Keratinocyte (primary cell): ENCODE measurements at regions not wholly inside any gene's neighbourhood (a gene's known extent, or its start where the extent isn't known, plus 50 kb on each side); places are given as distances from the start of the nearest gene placed in this dataset.

Source experiments
- DNase-seq: peaks from one replicate; pipeline ENCODE4 v3.0.0-alpha.2; 2011; ENCODE audit warnings: low read depth, missing footprints, low spot score
- FAIRE-seq: peaks from 2 replicates; lab custom pipeline; 2011; peaks lifted over from hg19 to GRCh38; lab: Jason Lieb, UNC
- H2AFZ ChIP-seq: 2 replicates; pipeline ENCODE4 v1.6.0; 2012; ENCODE audit warnings: low read length, control low read depth, inconsistent platforms; ENCODE audit not compliant: control insufficient read depth
- H3K27ac ChIP-seq: 2 replicates; pipeline ENCODE4 v1.5.1; 2011; ENCODE audit warnings: low read length; ENCODE audit not compliant: control insufficient read depth, insufficient read depth
- H3K27me3 ChIP-seq: 3 replicates; pipeline ENCODE4 v1.6.0; 2011; ENCODE audit warnings: low read length; ENCODE audit not compliant: control insufficient read depth, insufficient read depth; ENCODE audit errors: extremely low read depth
- H3K36me3 ChIP-seq, 2 experiments: 2 replicates in 1 of 2; 3 replicates in 1 of 2; pipeline ENCODE4 v1.5.1; 2011; ENCODE audit warnings: low read length in 2 of 2, mild to moderate bottlenecking in 1 of 2; ENCODE audit not compliant: control insufficient read depth in 2 of 2, insufficient read depth in 2 of 2; ENCODE audit errors: extremely low read depth in 1 of 2
- H3K4me1 ChIP-seq: 3 replicates; pipeline ENCODE4 v1.5.1; 2011; ENCODE audit warnings: low read length; ENCODE audit not compliant: control insufficient read depth, insufficient read depth; ENCODE audit errors: extremely low read depth
- H3K4me2 ChIP-seq: 3 replicates; pipeline ENCODE4 v1.6.0; 2011; ENCODE audit warnings: low read depth, low read length; ENCODE audit not compliant: control insufficient read depth, insufficient read depth; ENCODE audit errors: extremely low read depth
- H3K4me3 ChIP-seq, 3 experiments: fragments of 200-600 bp in 1 of 3; sonication (generic) in 1 of 3; 2 replicates in 2 of 3; 3 replicates in 1 of 3; pipeline ENCODE4 v1.5.1; 2011 to 2016; ENCODE audit warnings: low read length in 3 of 3, mild to moderate bottlenecking in 3 of 3, control low read depth in 2 of 3, inconsistent platforms in 1 of 3, low read depth in 1 of 3, mixed read lengths in 1 of 3, mixed run types in 1 of 3, moderate library complexity in 1 of 3; ENCODE audit not compliant: control insufficient read depth in 2 of 3, insufficient read depth in 2 of 3; ENCODE audit errors: extremely low read depth in 1 of 3
- H3K79me2 ChIP-seq: 2 replicates; pipeline ENCODE4 v1.6.0; 2012; ENCODE audit warnings: low read length; ENCODE audit not compliant: control insufficient read depth, insufficient read depth
- H3K9ac ChIP-seq: 3 replicates; pipeline ENCODE4 v1.6.0; 2011; ENCODE audit warnings: low read length; ENCODE audit not compliant: control insufficient read depth, insufficient read depth; ENCODE audit errors: extremely low read depth
- H3K9me1 ChIP-seq: 3 replicates; pipeline ENCODE4 v1.6.0; 2011; ENCODE audit warnings: low read length; ENCODE audit not compliant: control insufficient read depth, insufficient read depth; ENCODE audit errors: extremely low read depth
- H3K9me3 ChIP-seq: 2 replicates; pipeline ENCODE4 v1.5.1; 2012; ENCODE audit warnings: low read depth, low read length; ENCODE audit not compliant: control insufficient read depth
- H4K20me1 ChIP-seq: 3 replicates; pipeline ENCODE4 v1.6.0; 2011; ENCODE audit warnings: low read length; ENCODE audit not compliant: control insufficient read depth, insufficient read depth; ENCODE audit errors: extremely low read depth
- EZH2 ChIP-seq: IDR thresholded peaks from one replicate; pipeline ENCODE4 v1.6.1; 2012; ENCODE audit warnings: inconsistent platforms, mild to moderate bottlenecking, low read length, moderate library complexity
- dilution Hi-C: fragments of 300-500 bp; cut with MboI; formaldehyde crosslinking; loops from one replicate; pipeline ENCODE4 v1.7.0; 2020; ENCODE audit warnings: low sequenced_read_pairs; ENCODE audit not compliant: extremely low pct_ligation_motif_present
- TF ChIP-seq, protein P1 (sequence below), 3 experiments: IDR thresholded peaks in 1 of 3; conservative IDR thresholded peaks in 1 of 3; optimal IDR thresholded peaks in 1 of 3; 2 replicates in 2 of 3; 3 replicates in 1 of 3; pipeline versions ENCODE3 to v1.5.1; 2011; ENCODE audit warnings: low read length in 3 of 3, mild to moderate bottlenecking in 3 of 3, moderate library complexity in 2 of 3, control low read depth in 1 of 3, inconsistent platforms in 1 of 3; ENCODE audit not compliant: insufficient read depth in 2 of 3; ENCODE audit errors: extremely low read depth in 1 of 3

DNA sequence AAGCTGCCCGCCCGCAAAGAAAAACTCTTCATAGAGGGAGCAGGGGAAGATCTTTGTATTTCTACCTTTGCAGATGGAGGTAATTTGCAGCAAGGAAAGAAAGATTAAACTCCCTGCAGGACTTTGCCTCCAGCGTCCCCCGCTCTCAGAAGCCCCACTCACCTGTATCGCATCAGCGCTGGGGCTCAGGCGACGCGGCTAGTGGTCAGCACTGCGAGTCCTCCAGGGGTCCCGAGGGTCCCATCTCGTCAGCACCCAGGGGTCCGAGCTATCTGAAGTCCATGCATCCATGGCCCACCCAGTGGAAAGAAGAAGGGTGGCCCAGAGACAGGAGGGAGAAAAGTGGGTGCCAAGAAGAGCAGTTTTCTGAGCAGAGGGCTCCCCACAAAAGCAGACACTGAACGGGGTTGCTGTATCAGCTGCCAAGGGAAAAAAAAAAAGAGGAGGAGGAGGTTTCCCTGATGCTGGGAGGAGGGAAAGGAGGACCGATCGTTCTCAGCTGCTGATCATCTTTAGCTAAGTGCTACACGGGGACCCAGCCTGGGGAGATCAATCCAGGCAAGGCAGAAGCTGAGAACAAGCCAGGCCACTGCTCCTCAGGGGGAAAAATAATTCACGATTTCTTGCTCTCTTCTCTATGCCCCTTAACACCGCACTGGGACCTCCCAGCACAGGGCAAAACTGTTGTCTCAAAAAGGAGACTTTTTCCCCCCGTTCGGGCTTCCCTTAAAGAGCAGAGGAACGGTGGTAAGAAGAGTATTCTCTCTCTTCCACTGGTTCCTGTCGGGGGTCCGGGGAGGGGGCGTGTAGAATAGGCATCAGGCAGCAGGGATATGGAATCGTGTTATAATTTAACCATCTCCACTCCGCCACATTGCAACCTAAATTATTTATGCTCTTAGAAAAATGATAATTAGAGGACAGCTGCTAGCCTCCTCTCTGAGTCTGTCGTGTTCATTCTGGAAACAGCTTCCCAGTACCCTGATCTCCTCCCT, 117.7 kb upstream of the CACNA1A start:
- H3K9ac ChIP-seq = no peak overlapping the region
- H3K27ac ChIP-seq = no peak overlapping the region
- peaks cover 6% of the 10 kb centered on the region for H3K4me1 ChIP-seq
- H3K79me2 ChIP-seq = no peaks in the 10 kb centered on the region
- H3K9me3 ChIP-seq = no peaks in the 10 kb centered on the region
- no peak overlapping the region for H3K4me3 ChIP-seq
- FAIRE-seq (no peak), DNase-seq (no peak)
- H3K4me2 ChIP-seq = no peak overlapping the region
- TF ChIP-seq EZH2 = no peak
- TF ChIP-seq, protein P1, sequence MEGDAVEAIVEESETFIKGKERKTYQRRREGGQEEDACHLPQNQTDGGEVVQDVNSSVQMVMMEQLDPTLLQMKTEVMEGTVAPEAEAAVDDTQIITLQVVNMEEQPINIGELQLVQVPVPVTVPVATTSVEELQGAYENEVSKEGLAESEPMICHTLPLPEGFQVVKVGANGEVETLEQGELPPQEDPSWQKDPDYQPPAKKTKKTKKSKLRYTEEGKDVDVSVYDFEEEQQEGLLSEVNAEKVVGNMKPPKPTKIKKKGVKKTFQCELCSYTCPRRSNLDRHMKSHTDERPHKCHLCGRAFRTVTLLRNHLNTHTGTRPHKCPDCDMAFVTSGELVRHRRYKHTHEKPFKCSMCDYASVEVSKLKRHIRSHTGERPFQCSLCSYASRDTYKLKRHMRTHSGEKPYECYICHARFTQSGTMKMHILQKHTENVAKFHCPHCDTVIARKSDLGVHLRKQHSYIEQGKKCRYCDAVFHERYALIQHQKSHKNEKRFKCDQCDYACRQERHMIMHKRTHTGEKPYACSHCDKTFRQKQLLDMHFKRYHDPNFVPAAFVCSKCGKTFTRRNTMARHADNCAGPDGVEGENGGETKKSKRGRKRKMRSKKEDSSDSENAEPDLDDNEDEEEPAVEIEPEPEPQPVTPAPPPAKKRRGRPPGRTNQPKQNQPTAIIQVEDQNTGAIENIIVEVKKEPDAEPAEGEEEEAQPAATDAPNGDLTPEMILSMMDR (optimal IDR thresholded peaks at IDR 0.05 in 1 of 3, IDR thresholded peaks at IDR 0.05 in 1 of 3, conservative IDR thresholded peaks at IDR 0.05 in 1 of 3; ENCODE audit: extremely low read depth in 1 of 3, insufficient read depth in 2 of 3, low read length in 3 of 3) = no peak
- dilution Hi-C loops = no loop called here
- H4K20me1 ChIP-seq = no peaks in the 10 kb centered on the region
- no peaks in the 10 kb centered on the region for H3K9me1 ChIP-seq
- H3K36me3 ChIP-seq = no peaks in the 10 kb centered on the region
- H3K27me3 ChIP-seq = peaks cover 27% of the 10 kb centered on the region
- no peak overlapping the region for H2AFZ ChIP-seq

GRCh38 chr19:13622766-13623715, 116.8 kb upstream of the CACNA1A start:
- Histone ChIP-seq H3K27me3 (peaks cover 27% of the 10 kb centered on the region), H3K9ac (no peak overlapping the region), H3K4me1 (peaks cover 6% of the 10 kb centered on the region), H3K4me2 (no peak overlapping the region), H3K4me3 (no peak overlapping the region), H3K9me3 (no peaks in the 10 kb centered on the region), H3K36me3 (no peaks in the 10 kb centered on the region), H3K9me1 (no peaks in the 10 kb centered on the region), H3K27ac (no peak overlapping the region), H4K20me1 (no peaks in the 10 kb centered on the region), H2AFZ (no peak overlapping the region), H3K79me2 (no peaks in the 10 kb centered on the region)
- DNase-seq (no peak), FAIRE-seq (no peak)
- dilution Hi-C loops = no loop called here
- no peak for TF ChIP-seq EZH2
- TF ChIP-seq, protein P1 (optimal IDR thresholded peaks at IDR 0.05 in 1 of 3, IDR thresholded peaks at IDR 0.05 in 1 of 3, conservative IDR thresholded peaks at IDR 0.05 in 1 of 3; ENCODE audit: extremely low read depth in 1 of 3, insufficient read depth in 2 of 3, low read length in 3 of 3) = no peak
